Stimulated activated CD8-positive, alpha-beta memory T cell treated with anti-CD3 and anti-CD28 coated beads, Interleukin-12 subunit alpha, Interleukin-12 subunit beta, amount 100 ng/mL, for 24 hours (primary cell): ENCODE measurements at regions not wholly inside any gene's neighbourhood (a gene's known extent, or its start where the extent isn't known, plus 50 kb on each side); places are given as distances from the start of the nearest gene placed in this dataset.

Experiments
- DNase-seq: peaks from one replicate; pipeline ENCODE4 v3.0.0-alpha.2; 2020; ENCODE audit errors: extremely low read depth

- no peak for DNase-seq
These were observed 553.4 kb upstream of the CITED2 start for GRCh38 chr6:139927742-139928305.

- DNase-seq, result no peak
These were observed 552.8 kb upstream of the CITED2 start for GRCh38 chr6:139927236-139927635.

GRCh38 chr6:139926711-139927110 lies 552.3 kb upstream of the CITED2 start:
- DNase-seq, result no peak

- no peak for DNase-seq
These were observed 551.6 kb upstream of the CITED2 start for GRCh38 chr6:139925894-139926641.

- no peak for DNase-seq
These were observed 549.6 kb upstream of the CITED2 start for GRCh38 chr6:139923964-139924475.

- DNase-seq, result no peak
These were observed 547.8 kb upstream of the CITED2 start for GRCh38 chr6:139922236-139922635.

GRCh38 chr6:139920776-139921100 lies 546.3 kb upstream of the CITED2 start:
- DNase-seq, result no peak

- DNase-seq, result no peak
These were observed 545.8 kb upstream of the CITED2 start for GRCh38 chr6:139920027-139920775.

- no peak for DNase-seq
These were observed 544.9 kb upstream of the CITED2 start for GRCh38 chr6:139919107-139920026.

- no peak for DNase-seq
These were observed 543.6 kb upstream of the CITED2 start for GRCh38 chr6:139917951-139918630.

GRCh38 chr6:139914910-139915309 lies 540.5 kb upstream of the CITED2 start:
- DNase-seq, result no peak

GRCh38 chr6:139912735-139913400 lies 538.4 kb upstream of the CITED2 start:
- DNase-seq, result no peak

GRCh38 chr6:139909992-139910391 lies 535.5 kb upstream of the CITED2 start:
- no peak for DNase-seq

GRCh38 chr6:139905404-139906052 lies 531.1 kb upstream of the CITED2 start:
- no peak for DNase-seq

GRCh38 chr6:139904568-139904967 lies 530.1 kb upstream of the CITED2 start:
- DNase-seq, result no peak

GRCh38 chr6:139904158-139904533 lies 529.7 kb upstream of the CITED2 start:
- DNase-seq, result no peak

- no peak for DNase-seq
These were observed 529.1 kb upstream of the CITED2 start for GRCh38 chr6:139903411-139904157.

- DNase-seq, result no peak
These were observed 520.9 kb upstream of the CITED2 start for GRCh38 chr6:139895205-139895793.

- DNase-seq, result no peak
These were observed 519.8 kb upstream of the CITED2 start for GRCh38 chr6:139894271-139894670.
